HG02678 (cell line): ENCODE measurements at regions not wholly inside any gene's neighbourhood (a gene's known extent, or its start where the extent isn't known, plus 50 kb on each side); places are given as distances from the start of the nearest gene placed in this dataset.

Experiments used
- ATAC-seq: cut with Tn5 transposase; IDR thresholded peaks from one replicate; pipeline ENCODE4 v1.9.1; 2021; ENCODE audit warnings: mild to moderate bottlenecking, moderate library complexity; ENCODE audit not compliant: unreplicated experiment

GRCh38 chr10:113455947-113456346, 96.9 kb upstream of the HABP2 start:
- ATAC-seq: no peak

GRCh38 chr10:113456741-113457140, 96.1 kb upstream of the HABP2 start:
- ATAC-seq: no peak

GRCh38 chr10:113457408-113457807, 95.4 kb upstream of the HABP2 start:
- no peak for ATAC-seq

- no peak for ATAC-seq
These were observed 94.4 kb upstream of the HABP2 start for GRCh38 chr10:113458451-113458850.

- ATAC-seq: no peak
These were observed 93.9 kb upstream of the HABP2 start for GRCh38 chr10:113458944-113459343.

- ATAC-seq: no peak
These were observed 93.1 kb upstream of the HABP2 start for GRCh38 chr10:113459626-113460280.

- no peak for ATAC-seq
These were observed 89.8 kb upstream of the HABP2 start for GRCh38 chr10:113463083-113463482.

GRCh38 chr10:113463777-113464176, 89.1 kb upstream of the HABP2 start:
- no peak for ATAC-seq

- no peak for ATAC-seq
These were observed 83.1 kb upstream of the HABP2 start for GRCh38 chr10:113469796-113470195.

GRCh38 chr10:113470372-113471240, 82.2 kb upstream of the HABP2 start:
- no peak for ATAC-seq

- no peak for ATAC-seq
These were observed 81.4 kb upstream of the HABP2 start for GRCh38 chr10:113471241-113471996.

- no peak for ATAC-seq
These were observed 79.8 kb upstream of the HABP2 start for GRCh38 chr10:113473011-113473410.

GRCh38 chr10:113473851-113474250, 79.0 kb upstream of the HABP2 start:
- no peak for ATAC-seq

- ATAC-seq: no peak
These were observed 78.1 kb upstream of the HABP2 start for GRCh38 chr10:113474752-113475151.

- ATAC-seq: no peak
These were observed 77.5 kb upstream of the HABP2 start for GRCh38 chr10:113475381-113475807.

- ATAC-seq: no peak
These were observed 76.7 kb upstream of the HABP2 start for GRCh38 chr10:113476191-113476590.

- no peak for ATAC-seq
These were observed 76.2 kb upstream of the HABP2 start for GRCh38 chr10:113476673-113477072.

GRCh38 chr10:113477451-113477850, 75.4 kb upstream of the HABP2 start:
- ATAC-seq: no peak

- no peak for ATAC-seq
These were observed 73.3 kb upstream of the HABP2 start for GRCh38 chr10:113479346-113480080.

GRCh38 chr10:113480081-113480360, 72.8 kb upstream of the HABP2 start:
- no peak for ATAC-seq

- ATAC-seq: no peak
These were observed 71.9 kb upstream of the HABP2 start for GRCh38 chr10:113480851-113481502.
